ENCODE measurements at regions not wholly inside any gene's neighbourhood (a gene's known extent, or its start where the extent isn't known, plus 50 kb on each side); places are given as distances from the start of the nearest gene placed in this dataset.

DNA sequence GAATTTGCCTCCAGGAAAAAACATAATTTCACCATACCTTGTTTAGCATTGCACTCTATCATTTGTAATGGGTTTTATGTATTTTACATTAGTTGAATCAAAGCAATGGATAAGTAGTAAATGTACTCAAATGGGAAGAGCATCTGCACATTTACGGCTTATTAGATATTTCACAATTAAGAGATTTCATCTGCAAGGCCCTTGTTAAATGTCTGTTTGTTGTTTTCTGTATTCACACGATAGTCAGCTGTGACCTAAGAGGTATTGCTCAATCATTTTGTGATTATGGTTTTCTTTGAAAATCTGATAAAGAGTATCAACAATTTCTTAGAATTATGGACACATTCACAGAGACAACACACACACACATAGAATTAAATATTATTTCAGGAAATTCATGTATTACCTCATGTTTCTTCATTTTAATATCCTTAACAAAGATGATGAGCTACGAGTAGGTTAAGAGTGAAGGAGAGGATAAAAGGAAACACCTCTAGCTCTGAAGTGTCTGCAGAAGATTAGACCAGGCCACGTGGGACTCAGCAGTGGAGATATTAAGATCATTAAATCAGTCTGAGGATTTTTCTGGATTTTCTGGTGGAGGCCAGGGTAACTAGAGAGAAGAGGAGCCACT is 121.9 kb upstream of the POU1F1 start:
- no peaks in the 10 kb centered on the region for H3K27me3 ChIP-seq (ENCODE audit: low read depth, low read length)
- H2AFZ ChIP-seq (ENCODE audit: low read depth, low read length): no peak overlapping the region
- H3K4me2 ChIP-seq (ENCODE audit: low read length): no peak overlapping the region
- no peak overlapping the region for H3K27ac ChIP-seq (ENCODE audit: low read length)
- no peak overlapping the region for H3K4me3 ChIP-seq (ENCODE audit: low read length)
- H3K36me3 ChIP-seq (replicated peaks; ENCODE audit: low read depth, low read length): no peaks in the 10 kb centered on the region
- no peaks in the 10 kb centered on the region for H3K9me3 ChIP-seq (ENCODE audit: insufficient read depth, low read length)
- no peaks in the 10 kb centered on the region for H4K20me1 ChIP-seq (ENCODE audit: insufficient read depth, low read length)
- no peaks in the 10 kb centered on the region for H3K4me1 ChIP-seq (ENCODE audit: low read length)
- TF ChIP-seq, protein P1, sequence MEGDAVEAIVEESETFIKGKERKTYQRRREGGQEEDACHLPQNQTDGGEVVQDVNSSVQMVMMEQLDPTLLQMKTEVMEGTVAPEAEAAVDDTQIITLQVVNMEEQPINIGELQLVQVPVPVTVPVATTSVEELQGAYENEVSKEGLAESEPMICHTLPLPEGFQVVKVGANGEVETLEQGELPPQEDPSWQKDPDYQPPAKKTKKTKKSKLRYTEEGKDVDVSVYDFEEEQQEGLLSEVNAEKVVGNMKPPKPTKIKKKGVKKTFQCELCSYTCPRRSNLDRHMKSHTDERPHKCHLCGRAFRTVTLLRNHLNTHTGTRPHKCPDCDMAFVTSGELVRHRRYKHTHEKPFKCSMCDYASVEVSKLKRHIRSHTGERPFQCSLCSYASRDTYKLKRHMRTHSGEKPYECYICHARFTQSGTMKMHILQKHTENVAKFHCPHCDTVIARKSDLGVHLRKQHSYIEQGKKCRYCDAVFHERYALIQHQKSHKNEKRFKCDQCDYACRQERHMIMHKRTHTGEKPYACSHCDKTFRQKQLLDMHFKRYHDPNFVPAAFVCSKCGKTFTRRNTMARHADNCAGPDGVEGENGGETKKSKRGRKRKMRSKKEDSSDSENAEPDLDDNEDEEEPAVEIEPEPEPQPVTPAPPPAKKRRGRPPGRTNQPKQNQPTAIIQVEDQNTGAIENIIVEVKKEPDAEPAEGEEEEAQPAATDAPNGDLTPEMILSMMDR (IDR thresholded peaks at IDR 0.05; ENCODE audit: low read depth, low read length): no peak
- no peak for TF ChIP-seq EZH2phosphoT487 (IDR thresholded peaks at IDR 0.05; ENCODE audit: low read depth)
- H3K79me2 ChIP-seq (ENCODE audit: low read length): no peaks in the 10 kb centered on the region
- H3K9ac ChIP-seq (ENCODE audit: low read length): no peak overlapping the region

DNA sequence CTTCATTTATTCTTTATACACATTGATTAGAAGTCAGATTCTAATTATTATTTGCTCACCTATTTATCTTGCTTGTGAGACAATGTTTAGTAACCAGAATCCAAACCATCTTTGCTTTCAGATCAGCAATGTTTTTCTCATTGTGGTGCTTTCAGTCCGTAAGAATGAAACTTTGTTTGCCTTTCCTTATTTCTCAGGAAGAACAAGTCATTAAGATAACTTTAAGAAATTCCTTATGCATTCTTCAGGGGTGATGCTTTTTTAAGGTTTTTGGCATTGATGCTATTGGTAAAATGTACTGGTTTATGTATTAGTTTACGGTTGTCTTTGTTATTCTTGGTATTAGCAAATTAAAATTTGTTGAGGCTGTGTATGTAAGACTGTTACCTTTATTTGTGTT is 120.8 kb upstream of the POU1F1 start:
- no peak overlapping the region for H2AFZ ChIP-seq (ENCODE audit: low read depth, low read length)
- H4K20me1 ChIP-seq (ENCODE audit: insufficient read depth, low read length): no peaks in the 10 kb centered on the region
- no peak overlapping the region for H3K27ac ChIP-seq (ENCODE audit: low read length)
- no peaks in the 10 kb centered on the region for H3K36me3 ChIP-seq (replicated peaks; ENCODE audit: low read depth, low read length)
- H3K27me3 ChIP-seq (ENCODE audit: low read depth, low read length): no peaks in the 10 kb centered on the region
- H3K4me1 ChIP-seq (ENCODE audit: low read length): no peaks in the 10 kb centered on the region
- H3K9ac ChIP-seq (ENCODE audit: low read length): no peak overlapping the region
- no peak overlapping the region for H3K4me2 ChIP-seq (ENCODE audit: low read length)
- H3K79me2 ChIP-seq (ENCODE audit: low read length): no peaks in the 10 kb centered on the region
- no peak for TF ChIP-seq EZH2phosphoT487 (IDR thresholded peaks at IDR 0.05; ENCODE audit: low read depth)
- TF ChIP-seq, protein P1 (IDR thresholded peaks at IDR 0.05; ENCODE audit: low read depth, low read length): no peak
- no peak overlapping the region for H3K4me3 ChIP-seq (ENCODE audit: low read length)
- no peaks in the 10 kb centered on the region for H3K9me3 ChIP-seq (ENCODE audit: insufficient read depth, low read length)

DNA sequence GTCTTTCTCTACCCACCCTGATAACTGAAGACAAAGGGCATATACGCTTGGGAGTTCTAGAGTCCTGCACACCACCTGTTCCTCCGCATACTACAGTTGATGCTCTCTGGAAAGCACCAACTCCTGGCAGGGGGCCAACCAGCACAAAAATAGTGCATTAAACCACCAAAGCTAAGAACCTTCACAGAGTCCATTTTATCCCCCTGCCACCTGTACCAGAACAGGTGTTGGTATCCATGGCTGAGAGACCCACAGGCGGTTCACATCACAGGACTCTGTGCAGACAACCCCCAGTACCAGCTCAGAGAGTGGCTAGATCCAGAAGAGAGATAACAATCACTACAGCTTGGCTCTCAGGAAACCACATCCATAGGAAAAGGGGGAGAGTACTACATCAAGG is 114.4 kb upstream of the POU1F1 start:
- Histone ChIP-seq H3K9me3 (ENCODE audit: insufficient read depth, low read length) (no peaks in the 10 kb centered on the region), H3K4me1 (ENCODE audit: low read length) (no peaks in the 10 kb centered on the region), H3K4me3 (ENCODE audit: low read length) (no peak overlapping the region), H3K36me3 (replicated peaks; ENCODE audit: low read depth, low read length) (no peaks in the 10 kb centered on the region), H3K79me2 (ENCODE audit: low read length) (no peaks in the 10 kb centered on the region), H3K9ac (ENCODE audit: low read length) (no peak overlapping the region), H3K27ac (ENCODE audit: low read length) (no peak overlapping the region), H4K20me1 (ENCODE audit: insufficient read depth, low read length) (no peaks in the 10 kb centered on the region), H2AFZ (ENCODE audit: low read depth, low read length) (no peak overlapping the region), H3K4me2 (ENCODE audit: low read length) (no peak overlapping the region), H3K27me3 (ENCODE audit: low read depth, low read length) (no peaks in the 10 kb centered on the region)
- no peak for TF ChIP-seq EZH2phosphoT487 (IDR thresholded peaks at IDR 0.05; ENCODE audit: low read depth)
- TF ChIP-seq, protein P1 (IDR thresholded peaks at IDR 0.05; ENCODE audit: low read depth, low read length): no peak

DNA sequence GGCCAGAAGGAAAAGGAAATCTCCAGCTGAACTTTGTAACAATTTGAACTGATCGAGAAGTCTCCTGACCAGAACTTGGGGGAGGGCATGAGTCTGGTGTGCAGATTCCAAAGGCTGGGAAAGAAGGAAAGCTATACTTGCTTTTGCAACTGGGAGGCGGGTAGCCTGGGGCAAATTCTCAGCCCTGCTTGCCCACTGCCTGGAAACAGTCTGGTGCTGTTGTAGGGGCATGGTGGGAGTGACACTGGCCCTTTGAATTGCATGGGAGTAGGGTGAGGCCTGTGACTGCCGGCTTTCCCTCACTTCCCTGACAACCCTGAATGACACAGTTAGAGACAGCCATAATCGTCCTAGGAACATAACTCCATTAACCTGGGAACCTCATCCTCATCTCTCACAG is 114.0 kb upstream of the POU1F1 start:
- Histone ChIP-seq H3K27me3 (ENCODE audit: low read depth, low read length) (no peaks in the 10 kb centered on the region), H3K9me3 (ENCODE audit: insufficient read depth, low read length) (no peaks in the 10 kb centered on the region), H3K4me1 (ENCODE audit: low read length) (no peaks in the 10 kb centered on the region), H3K27ac (ENCODE audit: low read length) (no peak overlapping the region), H3K9ac (ENCODE audit: low read length) (no peak overlapping the region), H3K4me2 (ENCODE audit: low read length) (no peak overlapping the region), H4K20me1 (ENCODE audit: insufficient read depth, low read length) (no peaks in the 10 kb centered on the region), H3K79me2 (ENCODE audit: low read length) (no peaks in the 10 kb centered on the region), H3K36me3 (replicated peaks; ENCODE audit: low read depth, low read length) (no peaks in the 10 kb centered on the region), H3K4me3 (ENCODE audit: low read length) (no peak overlapping the region), H2AFZ (ENCODE audit: low read depth, low read length) (no peak overlapping the region)
- no peak for TF ChIP-seq EZH2phosphoT487 (IDR thresholded peaks at IDR 0.05; ENCODE audit: low read depth)
- TF ChIP-seq, protein P1 (IDR thresholded peaks at IDR 0.05; ENCODE audit: low read depth, low read length): no peak

Measured in OCI-LY3 (cell line).